ENCODE measurements at regions not wholly inside any gene's neighbourhood (a gene's known extent, or its start where the extent isn't known, plus 50 kb on each side); places are given as distances from the start of the nearest gene placed in this dataset.

- TF ChIP-seq CTCF (IDR thresholded peaks at IDR 0.05; ENCODE audit: low read length): no peak
- TF ChIP-seq EZH2 (IDR thresholded peaks at IDR 0.05; ENCODE audit: borderline replicate concordance, low read length): no peak
Observed at GRCh38 chr9:88824711-88825110, 166.6 kb upstream of the S1PR3 start.

Data from OCI-LY1 (cell line).